ENCODE measurements at regions not wholly inside any gene's neighbourhood (a gene's known extent, or its start where the extent isn't known, plus 50 kb on each side); places are given as distances from the start of the nearest gene placed in this dataset.

DNA sequence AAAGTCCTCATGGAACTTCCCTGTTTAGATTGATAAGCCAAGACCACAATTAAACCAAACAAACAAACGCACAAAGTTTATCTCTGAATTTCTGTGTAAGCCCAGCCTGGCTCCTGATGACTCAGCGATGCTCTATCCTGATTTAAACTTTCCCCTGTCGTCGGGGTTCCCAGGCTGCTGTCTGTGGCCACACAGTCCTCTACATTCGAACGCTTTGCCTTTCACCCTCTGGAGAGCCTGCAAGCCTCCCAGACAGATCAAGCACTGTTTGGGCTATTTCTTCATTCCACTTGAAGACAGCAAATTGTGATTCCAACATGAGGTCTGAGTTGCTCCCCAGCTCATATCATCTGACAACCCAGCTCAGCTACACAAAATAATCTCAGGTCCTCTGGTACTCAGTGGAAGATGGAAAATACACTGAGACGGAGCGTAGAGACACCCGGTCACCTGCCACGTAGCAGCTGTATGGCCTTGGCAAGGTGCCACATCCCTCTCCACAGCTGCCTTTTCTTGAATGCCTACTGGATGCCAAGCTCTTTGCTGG is 51.2 kb downstream of the CYRIA start:
- TF ChIP-seq, protein P1, sequence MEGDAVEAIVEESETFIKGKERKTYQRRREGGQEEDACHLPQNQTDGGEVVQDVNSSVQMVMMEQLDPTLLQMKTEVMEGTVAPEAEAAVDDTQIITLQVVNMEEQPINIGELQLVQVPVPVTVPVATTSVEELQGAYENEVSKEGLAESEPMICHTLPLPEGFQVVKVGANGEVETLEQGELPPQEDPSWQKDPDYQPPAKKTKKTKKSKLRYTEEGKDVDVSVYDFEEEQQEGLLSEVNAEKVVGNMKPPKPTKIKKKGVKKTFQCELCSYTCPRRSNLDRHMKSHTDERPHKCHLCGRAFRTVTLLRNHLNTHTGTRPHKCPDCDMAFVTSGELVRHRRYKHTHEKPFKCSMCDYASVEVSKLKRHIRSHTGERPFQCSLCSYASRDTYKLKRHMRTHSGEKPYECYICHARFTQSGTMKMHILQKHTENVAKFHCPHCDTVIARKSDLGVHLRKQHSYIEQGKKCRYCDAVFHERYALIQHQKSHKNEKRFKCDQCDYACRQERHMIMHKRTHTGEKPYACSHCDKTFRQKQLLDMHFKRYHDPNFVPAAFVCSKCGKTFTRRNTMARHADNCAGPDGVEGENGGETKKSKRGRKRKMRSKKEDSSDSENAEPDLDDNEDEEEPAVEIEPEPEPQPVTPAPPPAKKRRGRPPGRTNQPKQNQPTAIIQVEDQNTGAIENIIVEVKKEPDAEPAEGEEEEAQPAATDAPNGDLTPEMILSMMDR (conservative IDR thresholded peaks at IDR 0.05; ENCODE audit: low read length) = no peak
- no peak for TF ChIP-seq EZH2phosphoT487 (IDR thresholded peaks at IDR 0.05; ENCODE audit: borderline replicate concordance)
